HFF-Myc (cell line): ENCODE measurements at regions not wholly inside any gene's neighbourhood (a gene's known extent, or its start where the extent isn't known, plus 50 kb on each side); places are given as distances from the start of the nearest gene placed in this dataset.
"Not testable (repeated sequence)": the region's sequence is repeated elsewhere in the genome, so short reads cannot be mapped to it uniquely, and the experiment has no call there.

Source experiments
- DNase-seq: peaks from one replicate; pipeline ENCODE4 v3.0.0-alpha.2; 2011; ENCODE audit warnings: low read depth; ENCODE audit errors: extremely low read depth
- H3K4me3 ChIP-seq: replicated peaks from 2 replicates; pipeline ENCODE4 v1.5.1; 2011; ENCODE audit warnings: low read depth, mild to moderate bottlenecking, control low read depth, low read length
- TF ChIP-seq, protein P1 (sequence below): IDR thresholded peaks from 2 replicates; pipeline ENCODE4 v1.5.1; 2012; ENCODE audit warnings: mild to moderate bottlenecking, low read depth, low read length, control low read depth; ENCODE audit errors: missing control alignments

DNA sequence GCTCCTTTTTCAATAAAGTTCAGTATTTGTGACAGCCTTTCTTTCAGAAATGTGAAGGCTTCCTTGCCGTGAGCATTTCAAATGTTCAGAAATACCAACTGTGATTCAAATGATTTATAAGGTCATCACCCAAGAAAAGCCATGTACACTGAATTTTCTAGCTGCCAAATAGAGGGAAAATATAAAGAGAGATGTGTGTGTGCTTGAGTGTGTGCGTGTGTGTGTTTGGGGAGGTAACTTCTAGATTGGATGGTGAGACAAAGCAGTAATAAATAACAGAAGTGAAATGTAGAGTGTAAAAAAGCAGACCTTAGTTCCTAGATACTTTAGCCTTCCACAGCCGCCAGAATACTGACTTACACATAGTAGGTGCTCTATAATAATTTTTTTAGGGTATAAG, 577.4 kb downstream of the TBL1XR1 start:
- no peak overlapping the region for H3K4me3 ChIP-seq
- TF ChIP-seq, protein P1, sequence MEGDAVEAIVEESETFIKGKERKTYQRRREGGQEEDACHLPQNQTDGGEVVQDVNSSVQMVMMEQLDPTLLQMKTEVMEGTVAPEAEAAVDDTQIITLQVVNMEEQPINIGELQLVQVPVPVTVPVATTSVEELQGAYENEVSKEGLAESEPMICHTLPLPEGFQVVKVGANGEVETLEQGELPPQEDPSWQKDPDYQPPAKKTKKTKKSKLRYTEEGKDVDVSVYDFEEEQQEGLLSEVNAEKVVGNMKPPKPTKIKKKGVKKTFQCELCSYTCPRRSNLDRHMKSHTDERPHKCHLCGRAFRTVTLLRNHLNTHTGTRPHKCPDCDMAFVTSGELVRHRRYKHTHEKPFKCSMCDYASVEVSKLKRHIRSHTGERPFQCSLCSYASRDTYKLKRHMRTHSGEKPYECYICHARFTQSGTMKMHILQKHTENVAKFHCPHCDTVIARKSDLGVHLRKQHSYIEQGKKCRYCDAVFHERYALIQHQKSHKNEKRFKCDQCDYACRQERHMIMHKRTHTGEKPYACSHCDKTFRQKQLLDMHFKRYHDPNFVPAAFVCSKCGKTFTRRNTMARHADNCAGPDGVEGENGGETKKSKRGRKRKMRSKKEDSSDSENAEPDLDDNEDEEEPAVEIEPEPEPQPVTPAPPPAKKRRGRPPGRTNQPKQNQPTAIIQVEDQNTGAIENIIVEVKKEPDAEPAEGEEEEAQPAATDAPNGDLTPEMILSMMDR: no peak
- DNase-seq: no peak

DNA sequence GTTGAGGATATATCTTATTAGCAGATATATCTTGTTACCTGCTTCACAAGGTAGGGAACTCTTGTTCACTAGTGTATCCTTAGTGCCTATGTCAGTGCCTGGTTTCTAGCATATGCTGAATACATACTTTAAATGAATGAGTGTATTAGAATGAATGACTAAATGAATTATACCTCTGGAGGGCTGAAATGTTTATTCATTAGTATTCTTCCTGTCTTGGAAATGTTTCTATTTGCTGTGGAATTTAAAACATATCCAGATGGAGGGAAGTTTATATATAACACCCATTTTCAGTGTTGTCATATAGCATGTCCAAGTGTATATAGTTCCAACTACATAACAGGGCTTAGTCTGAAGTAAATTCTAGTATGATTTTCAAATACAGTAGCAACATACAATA, 581.5 kb downstream of the TBL1XR1 start:
- no peak overlapping the region for H3K4me3 ChIP-seq
- DNase-seq: no peak
- TF ChIP-seq, protein P1: no peak

GRCh38 chr3:176611703-176612102, 585.6 kb downstream of the TBL1XR1 start:
- no peak overlapping the region for H3K4me3 ChIP-seq
- TF ChIP-seq, protein P1: no peak
- no peak for DNase-seq

DNA sequence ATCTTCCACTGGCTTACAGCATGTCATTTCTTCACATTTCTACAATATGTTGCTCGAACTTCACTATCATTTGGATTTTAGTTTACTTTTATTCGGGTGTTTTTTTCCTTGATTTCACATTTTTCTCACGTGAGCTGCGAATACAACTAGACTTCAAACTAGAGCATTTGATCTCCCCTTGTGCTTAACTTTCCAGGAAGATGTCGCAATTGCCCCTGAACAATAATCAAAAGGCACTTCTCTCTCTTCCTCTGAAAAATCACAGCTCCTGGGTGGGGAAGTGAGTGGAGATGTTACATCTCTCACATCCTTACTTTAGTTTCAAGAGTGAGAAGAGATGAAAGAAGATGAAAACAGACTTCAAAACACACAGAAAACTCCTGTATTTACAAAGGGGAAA, 587.9 kb downstream of the TBL1XR1 start:
- TF ChIP-seq, protein P1: no peak
- no peak overlapping the region for H3K4me3 ChIP-seq
- no peak for DNase-seq

DNA sequence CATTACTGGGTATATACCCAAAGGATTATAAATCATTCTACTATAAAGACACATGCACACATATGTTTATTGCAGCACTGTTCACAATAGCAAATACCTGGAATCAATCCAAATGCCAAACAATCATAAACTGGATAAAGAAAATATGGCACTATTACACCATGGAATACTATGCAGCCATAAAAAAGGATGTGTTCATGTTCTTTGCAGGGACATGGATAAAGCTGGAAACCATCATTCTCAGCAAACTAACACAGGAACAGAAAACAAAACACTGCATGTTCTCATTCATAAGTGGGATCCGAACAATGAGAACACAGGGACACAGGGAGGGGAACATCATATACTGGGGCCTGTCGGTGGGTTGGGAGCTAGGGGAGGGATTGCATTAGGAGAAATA, 591.7 kb downstream of the TBL1XR1 start:
- DNase-seq, H3K4me3 ChIP-seq: not testable (repeated sequence)

- DNase-seq: no peak
- H3K4me3 ChIP-seq: no peak overlapping the region
- TF ChIP-seq, protein P1: no peak
These were observed 602.0 kb downstream of the TBL1XR1 start for GRCh38 chr3:176595307-176595706.

DNA sequence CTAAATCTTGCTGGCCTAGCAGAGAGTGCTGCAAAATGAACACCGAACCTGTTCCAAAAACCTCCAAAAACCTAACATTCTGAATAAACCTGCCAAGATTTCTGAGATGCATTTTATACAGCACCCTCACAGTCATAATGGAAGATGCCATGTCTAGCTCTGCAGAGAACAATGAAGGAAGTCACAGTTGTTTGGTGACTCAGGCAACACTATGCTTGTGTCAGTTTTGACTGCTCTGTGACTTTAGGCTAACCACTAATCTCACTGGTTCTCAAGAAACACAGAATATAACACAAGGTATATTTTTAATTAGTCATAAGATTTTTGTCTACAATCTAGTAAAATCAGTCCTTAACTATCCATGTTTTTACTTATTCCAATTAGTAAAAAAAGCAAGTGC, 606.6 kb downstream of the TBL1XR1 start:
- H3K4me3 ChIP-seq: no peak overlapping the region
- no peak for DNase-seq
- TF ChIP-seq, protein P1: no peak
